ENCODE measurements at regions not wholly inside any gene's neighbourhood (a gene's known extent, or its start where the extent isn't known, plus 50 kb on each side); places are given as distances from the start of the nearest gene placed in this dataset.

- no peak for TF ChIP-seq POLR2A (IDR thresholded peaks at IDR 0.05)
- TF ChIP-seq CTCF (IDR thresholded peaks at IDR 0.05): no peak
- TF ChIP-seq EP300 (IDR thresholded peaks at IDR 0.05): no peak
Observed at GRCh38 chr21:27569091-27569490, 602.2 kb upstream of the ADAMTS5 start.
